Endometrium (tissue), 2 donors: ENCODE measurements at regions not wholly inside any gene's neighbourhood (a gene's known extent, or its start where the extent isn't known, plus 50 kb on each side); places are given as distances from the start of the nearest gene placed in this dataset.

ENCODE experiments used
- FAIRE-seq: peaks from 2 replicates; lab custom pipeline; 2012; peaks lifted over from hg19 to GRCh38; lab: Jason Lieb, UNC
- donor health status: control.
- donor health status: control.

DNA sequence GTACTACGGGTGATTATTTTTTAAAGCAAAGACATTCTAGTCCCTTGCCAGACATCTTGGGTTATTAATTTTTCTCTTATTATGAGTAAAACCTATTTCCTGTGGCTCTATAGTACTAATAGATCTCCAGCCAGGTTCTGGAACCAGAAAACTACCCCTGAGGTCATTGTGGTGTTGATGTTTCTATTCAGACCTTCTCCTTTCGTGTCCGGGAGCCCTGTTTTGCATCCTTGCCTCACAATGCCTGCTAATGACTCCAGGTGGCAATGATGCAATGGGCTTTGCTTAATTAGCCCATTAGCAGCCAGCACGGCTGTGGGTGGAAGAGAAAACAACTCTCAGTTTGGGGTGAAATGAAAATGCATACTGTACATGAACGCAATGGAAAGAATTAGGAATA is 62.9 kb upstream of the ARG1 start:
- FAIRE-seq = no peak

DNA sequence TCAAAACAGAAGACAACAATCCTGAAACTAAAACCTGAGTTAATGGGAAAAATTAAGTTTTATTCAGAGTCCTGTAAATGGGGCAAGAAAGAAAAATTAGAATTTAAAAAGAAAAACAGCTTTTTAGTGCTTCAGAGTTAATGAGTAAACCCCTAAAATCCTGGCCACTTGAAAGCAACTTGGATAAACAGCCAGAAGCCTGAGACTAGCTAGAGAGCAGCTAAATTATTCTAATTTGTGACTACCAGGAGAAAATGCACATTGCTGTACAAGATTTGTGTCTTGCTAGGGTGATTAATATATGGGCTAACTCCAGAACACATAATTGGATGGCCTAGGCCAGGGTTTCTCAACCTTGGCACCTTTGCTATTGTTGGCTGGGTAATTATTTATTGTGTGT is 62.4 kb upstream of the ARG1 start:
- FAIRE-seq = no peak

DNA sequence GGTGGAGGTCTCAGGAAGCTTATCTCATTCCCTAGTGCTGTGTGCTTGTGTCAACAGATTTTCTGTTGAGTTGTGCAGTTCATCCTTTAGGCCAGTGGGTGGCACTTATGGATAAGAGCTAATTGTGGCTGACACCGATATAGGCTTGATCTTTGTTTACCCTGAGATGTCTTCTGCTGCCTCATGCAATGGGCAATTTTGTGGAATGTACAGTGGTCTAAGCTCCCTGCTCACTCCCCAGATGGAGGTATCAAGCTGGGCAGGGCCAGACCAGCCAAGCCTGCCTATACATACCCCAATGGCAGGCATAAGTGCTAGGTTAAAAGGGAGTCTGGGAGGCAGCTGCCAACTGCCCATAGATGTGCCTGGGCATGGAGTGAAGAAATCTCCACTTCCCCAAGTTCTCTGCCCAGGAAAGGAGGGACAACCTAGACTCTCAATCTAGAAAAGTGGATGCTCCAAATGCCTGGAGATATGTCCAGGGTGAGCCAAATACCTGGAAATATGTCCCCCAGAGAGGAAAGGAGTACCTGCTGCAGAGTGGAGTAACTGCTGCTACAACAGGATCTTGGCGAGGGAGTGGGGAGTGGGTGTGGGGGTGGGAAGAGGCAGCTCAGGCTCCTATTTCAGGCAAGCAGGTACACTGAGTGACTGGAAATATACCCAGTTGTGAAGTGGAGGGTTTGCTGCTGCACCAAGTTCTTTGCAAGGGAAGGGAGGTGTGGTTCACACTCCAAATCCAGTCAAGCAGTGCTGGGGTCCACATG is 53.2 kb upstream of the ARG1 start:
- no peak for FAIRE-seq
